KMS-11 (cell line): ENCODE measurements at regions not wholly inside any gene's neighbourhood (a gene's known extent, or its start where the extent isn't known, plus 50 kb on each side); places are given as distances from the start of the nearest gene placed in this dataset.

Experiments
- H2AFZ ChIP-seq: fragments of 200-600 bp; sonication (generic); 2 replicates; pipeline ENCODE4 v1.6.1; 2016; ENCODE audit warnings: antibody characterized with exemption, mixed run types, low read depth
- H3K27ac ChIP-seq: fragments of 200-600 bp; sonication (generic); 2 replicates; pipeline ENCODE4 v1.6.1; 2016; ENCODE audit warnings: mild to moderate bottlenecking, mixed run types
- H3K27me3 ChIP-seq: fragments of 200-600 bp; sonication (generic); 2 replicates; pipeline ENCODE4 v1.6.1; 2017; ENCODE audit warnings: mild to moderate bottlenecking, low read depth, mixed run types, moderate library complexity; ENCODE audit not compliant: insufficient read depth
- H3K36me3 ChIP-seq: fragments of 200-600 bp; sonication (generic); 2 replicates; pipeline ENCODE4 v1.6.1; 2017; ENCODE audit warnings: mild to moderate bottlenecking, mixed run types; ENCODE audit not compliant: insufficient read depth
- H3K4me1 ChIP-seq: fragments of 200-600 bp; sonication (generic); 2 replicates; pipeline ENCODE4 v1.6.1; 2016; ENCODE audit warnings: mild to moderate bottlenecking, low read depth, mixed run types; ENCODE audit not compliant: poor library complexity, severe bottlenecking
- H3K4me2 ChIP-seq: fragments of 200-600 bp; sonication (generic); 2 replicates; pipeline ENCODE4 v1.7.0; 2016; ENCODE audit warnings: mild to moderate bottlenecking, mixed run types
- H3K4me3 ChIP-seq: fragments of 200-600 bp; sonication (generic); IDR thresholded peaks from 2 replicates; pipeline ENCODE4 v1.6.1; 2017; ENCODE audit warnings: low read depth, low read length, mixed read lengths; ENCODE audit not compliant: insufficient read depth
- H3K79me2 ChIP-seq: fragments of 200-600 bp; sonication (generic); 2 replicates; pipeline ENCODE4 v1.6.1; 2016; ENCODE audit warnings: low read depth, mixed run types; ENCODE audit not compliant: insufficient read depth
- H3K9ac ChIP-seq: fragments of 200-600 bp; sonication (generic); 2 replicates; pipeline ENCODE4 v1.6.1; 2016; ENCODE audit warnings: mild to moderate bottlenecking, mixed run types
- H4K20me1 ChIP-seq: fragments of 200-600 bp; sonication (generic); 2 replicates; pipeline ENCODE4 v1.6.1; 2016; ENCODE audit warnings: mild to moderate bottlenecking, mixed run types; ENCODE audit not compliant: insufficient read depth
- CTCF ChIP-seq: fragments of 200-600 bp; sonication (generic); conservative IDR thresholded peaks from 2 replicates; pipeline ENCODE4 v1.6.1; 2017; ENCODE audit warnings: low read depth, mild to moderate bottlenecking, antibody characterized with exemption, low read length, moderate library complexity, mixed read lengths

GRCh38 chr3:168659015-168659414, 563.3 kb upstream of the GOLIM4 start:
- H3K36me3 ChIP-seq = no peaks in the 10 kb centered on the region
- TF ChIP-seq CTCF = no peak
- H3K4me1 ChIP-seq = no peaks in the 10 kb centered on the region
- no peak overlapping the region for H3K4me3 ChIP-seq
- no peak overlapping the region for H3K27ac ChIP-seq
- no peak overlapping the region for H3K4me2 ChIP-seq
- no peak overlapping the region for H3K9ac ChIP-seq
- H3K79me2 ChIP-seq = no peaks in the 10 kb centered on the region
- H3K27me3 ChIP-seq = no peaks in the 10 kb centered on the region
- H2AFZ ChIP-seq = no peak overlapping the region
- H4K20me1 ChIP-seq = no peaks in the 10 kb centered on the region

GRCh38 chr3:168655611-168656010, 559.9 kb upstream of the GOLIM4 start:
- H3K27ac ChIP-seq = no peak overlapping the region
- H3K4me1 ChIP-seq = no peaks in the 10 kb centered on the region
- H3K27me3 ChIP-seq = no peaks in the 10 kb centered on the region
- H4K20me1 ChIP-seq = no peaks in the 10 kb centered on the region
- H3K9ac ChIP-seq = no peak overlapping the region
- H3K79me2 ChIP-seq = no peaks in the 10 kb centered on the region
- no peaks in the 10 kb centered on the region for H3K36me3 ChIP-seq
- H3K4me2 ChIP-seq = no peak overlapping the region
- H2AFZ ChIP-seq = no peak overlapping the region
- H3K4me3 ChIP-seq = no peak overlapping the region
- TF ChIP-seq CTCF = no peak

GRCh38 chr3:168654700-168655099, 559.0 kb upstream of the GOLIM4 start:
- H3K36me3 ChIP-seq = no peaks in the 10 kb centered on the region
- no peak overlapping the region for H2AFZ ChIP-seq
- no peak overlapping the region for H3K9ac ChIP-seq
- no peaks in the 10 kb centered on the region for H3K79me2 ChIP-seq
- H3K27ac ChIP-seq = no peak overlapping the region
- no peak for TF ChIP-seq CTCF
- H3K4me1 ChIP-seq = no peaks in the 10 kb centered on the region
- no peak overlapping the region for H3K4me3 ChIP-seq
- H4K20me1 ChIP-seq = no peaks in the 10 kb centered on the region
- no peak overlapping the region for H3K4me2 ChIP-seq
- no peaks in the 10 kb centered on the region for H3K27me3 ChIP-seq

GRCh38 chr3:168653255-168653654, 557.5 kb upstream of the GOLIM4 start:
- H3K27me3 ChIP-seq = no peaks in the 10 kb centered on the region
- H2AFZ ChIP-seq = no peak overlapping the region
- no peaks in the 10 kb centered on the region for H3K36me3 ChIP-seq
- H3K9ac ChIP-seq = no peak overlapping the region
- H3K4me2 ChIP-seq = no peak overlapping the region
- no peaks in the 10 kb centered on the region for H3K4me1 ChIP-seq
- no peaks in the 10 kb centered on the region for H4K20me1 ChIP-seq
- no peak overlapping the region for H3K4me3 ChIP-seq
- no peaks in the 10 kb centered on the region for H3K79me2 ChIP-seq
- H3K27ac ChIP-seq = no peak overlapping the region
- TF ChIP-seq CTCF = no peak

GRCh38 chr3:168648321-168648720, 552.6 kb upstream of the GOLIM4 start:
- Histone ChIP-seq H2AFZ (no peak overlapping the region), H3K4me2 (no peak overlapping the region), H3K27me3 (no peaks in the 10 kb centered on the region), H3K4me3 (no peak overlapping the region), H3K79me2 (no peaks in the 10 kb centered on the region), H3K27ac (no peak overlapping the region), H4K20me1 (no peaks in the 10 kb centered on the region), H3K9ac (no peak overlapping the region), H3K4me1 (no peaks in the 10 kb centered on the region), H3K36me3 (no peaks in the 10 kb centered on the region)
- TF ChIP-seq CTCF = no peak
